Erythroblast (primary cell): ENCODE measurements at regions not wholly inside any gene's neighbourhood (a gene's known extent, or its start where the extent isn't known, plus 50 kb on each side); places are given as distances from the start of the nearest gene placed in this dataset.
"Not testable (repeated sequence)": the region's sequence is repeated elsewhere in the genome, so short reads cannot be mapped to it uniquely, and the experiment has no call there.

Experiments
- GATA1 ChIP-seq: IDR thresholded peaks from 2 replicates; pipeline ENCODE4 v1.6.1; 2011; ENCODE audit warnings: low read depth, mild to moderate bottlenecking, control low read depth, low read length, moderate library complexity
- POLR2A ChIP-seq: IDR thresholded peaks from 2 replicates; pipeline ENCODE4 v1.6.1; 2011; ENCODE audit warnings: mild to moderate bottlenecking, low read length

- not testable (repeated sequence) for TF ChIP-seq POLR2A, GATA1
Measured at GRCh38 chr10:46802010-46802409, 109.2 kb upstream of the PTPN20 start.
